NCI-H748 (cell line): ENCODE measurements at regions not wholly inside any gene's neighbourhood (a gene's known extent, or its start where the extent isn't known, plus 50 kb on each side); places are given as distances from the start of the nearest gene placed in this dataset.
"Not testable (repeated sequence)": the region's sequence is repeated elsewhere in the genome, so short reads cannot be mapped to it uniquely, and the experiment has no call there.

ENCODE experiments used
- DNase-seq: peaks from one replicate; lab custom pipeline; 2025; ENCODE audit not compliant: unreplicated experiment; lab: John Stamatoyannopoulos, UW

DNA sequence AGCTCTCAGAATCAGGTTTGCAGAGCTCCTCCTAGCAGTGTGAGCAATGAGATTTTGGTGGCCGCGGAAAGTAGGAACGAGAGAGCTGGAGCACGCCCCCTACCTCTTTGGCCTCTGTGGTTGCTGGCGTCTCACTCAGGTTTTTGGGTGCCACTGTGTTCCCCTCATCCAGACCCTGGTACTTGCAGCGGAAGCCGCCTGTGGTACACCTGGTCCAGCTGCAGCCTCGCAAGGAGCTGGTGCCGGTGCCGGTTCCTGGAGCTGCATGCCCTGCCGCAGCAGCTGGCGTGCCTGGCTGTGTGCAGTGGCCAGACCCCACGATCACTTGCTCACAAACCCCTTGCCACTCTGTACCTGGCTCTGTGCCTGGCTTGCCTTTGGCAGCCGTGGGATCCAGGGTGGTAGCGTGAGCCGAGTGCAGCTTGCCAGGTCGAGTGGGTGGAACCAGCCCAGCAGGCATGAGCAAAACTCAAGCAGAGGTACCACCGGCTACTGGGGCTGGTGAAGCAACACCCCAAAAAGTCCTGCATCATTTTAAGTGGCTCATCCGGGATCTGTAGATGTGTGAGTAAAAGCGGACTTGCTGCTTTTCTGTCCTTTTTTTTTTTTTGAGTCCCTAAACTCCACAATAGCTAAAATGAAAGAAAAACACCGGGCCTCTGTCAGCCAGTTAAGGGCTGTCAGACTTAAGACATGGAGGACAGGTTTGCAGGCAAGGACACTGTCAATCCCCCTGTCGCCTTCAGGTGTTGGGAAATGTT is 844.9 kb downstream of the KCNT2 start:
- DNase-seq = no peak

DNA sequence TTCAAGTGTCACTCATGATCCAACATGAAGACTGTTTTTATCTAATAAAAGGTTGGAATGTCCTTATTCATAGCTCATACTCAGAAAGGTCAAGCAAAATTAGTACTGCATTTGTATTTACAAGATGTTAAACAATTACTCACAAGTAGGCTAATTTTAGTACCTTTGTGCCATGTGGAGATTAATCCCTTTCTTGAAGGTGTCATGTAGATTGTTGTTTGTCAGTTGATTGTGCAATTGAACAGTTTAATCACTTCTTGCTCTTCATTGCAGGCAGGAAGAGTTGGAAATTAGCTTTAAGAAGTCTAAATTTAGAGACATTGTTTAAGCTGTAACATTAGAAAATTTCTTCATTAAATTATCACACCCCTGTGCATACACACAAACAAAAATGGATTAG is 847.1 kb downstream of the KCNT2 start:
- DNase-seq = no peak

DNA sequence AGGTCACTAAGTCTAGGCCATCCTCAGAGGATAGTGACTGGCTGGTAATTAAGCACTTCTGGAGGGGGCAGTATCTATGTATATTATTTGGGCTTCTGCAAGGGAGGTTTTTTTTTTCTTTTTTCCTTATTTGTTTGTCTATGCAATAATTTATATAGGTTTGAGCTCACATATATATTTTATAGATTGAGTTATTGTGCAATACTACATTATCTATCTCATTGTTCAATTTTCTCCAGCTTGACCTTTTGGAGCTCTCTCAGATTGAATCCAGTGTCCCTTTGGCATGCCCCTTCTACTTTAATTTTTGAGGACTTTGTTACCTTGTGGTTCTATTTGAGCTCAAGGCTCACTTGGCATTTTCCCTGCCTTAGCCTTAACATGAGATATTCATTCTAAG is 852.1 kb downstream of the KCNT2 start:
- DNase-seq = no peak

DNA sequence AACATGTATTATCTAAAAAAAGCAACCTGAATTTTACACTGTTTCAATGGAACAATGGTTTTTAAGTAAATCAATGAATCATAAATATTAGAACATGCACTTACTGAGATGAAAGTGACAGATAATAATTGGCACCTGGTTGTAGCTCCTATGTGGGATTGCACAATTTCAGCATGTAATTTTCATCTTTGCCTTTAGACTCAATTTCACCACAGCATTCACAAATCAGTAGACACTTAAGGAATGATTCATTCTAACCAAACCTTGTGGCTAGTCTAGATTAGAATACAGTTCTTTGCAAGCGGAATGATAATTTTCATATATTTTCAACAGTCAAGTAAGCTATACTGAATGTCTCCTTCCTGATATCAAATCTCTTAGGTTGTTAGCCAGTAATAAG is 853.4 kb downstream of the KCNT2 start:
- DNase-seq = no peak

DNA sequence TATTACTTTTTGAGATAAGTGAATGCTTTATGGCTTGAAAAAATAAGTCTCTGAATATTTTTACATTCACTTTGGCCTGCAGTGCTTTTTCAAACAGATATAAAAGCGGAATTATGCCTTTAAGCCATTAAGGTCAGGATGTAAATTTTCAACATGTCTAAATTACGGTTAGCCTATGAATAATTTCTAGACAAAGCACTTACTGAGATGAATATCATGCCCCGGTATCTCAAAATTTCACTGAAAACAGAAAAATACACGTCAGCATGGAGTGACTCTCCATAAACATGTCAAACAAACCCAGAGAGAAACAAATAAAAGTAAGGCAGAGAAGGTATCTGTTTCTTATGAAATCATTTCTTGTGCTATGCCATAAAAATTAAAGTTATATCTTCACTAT is 853.9 kb downstream of the KCNT2 start:
- no peak for DNase-seq

DNA sequence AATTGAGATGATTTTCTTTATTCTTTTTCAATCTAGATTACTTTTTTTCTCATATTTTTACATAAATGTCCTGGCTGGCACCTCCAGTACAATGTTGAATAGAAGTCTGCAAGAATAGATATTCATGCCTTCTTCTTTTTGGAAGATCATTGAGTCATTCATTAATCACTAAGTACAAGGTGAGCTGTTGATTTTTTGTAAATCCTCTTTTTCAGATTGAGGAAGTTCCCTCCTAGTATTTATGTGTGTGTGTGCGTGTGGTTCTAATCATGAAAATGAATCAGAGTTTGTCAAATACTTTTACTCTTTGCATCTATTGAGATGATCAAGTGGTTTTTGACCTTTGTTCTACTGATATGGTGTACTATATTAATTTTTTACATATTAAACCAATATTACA is 859.3 kb downstream of the KCNT2 start:
- no peak for DNase-seq

DNA sequence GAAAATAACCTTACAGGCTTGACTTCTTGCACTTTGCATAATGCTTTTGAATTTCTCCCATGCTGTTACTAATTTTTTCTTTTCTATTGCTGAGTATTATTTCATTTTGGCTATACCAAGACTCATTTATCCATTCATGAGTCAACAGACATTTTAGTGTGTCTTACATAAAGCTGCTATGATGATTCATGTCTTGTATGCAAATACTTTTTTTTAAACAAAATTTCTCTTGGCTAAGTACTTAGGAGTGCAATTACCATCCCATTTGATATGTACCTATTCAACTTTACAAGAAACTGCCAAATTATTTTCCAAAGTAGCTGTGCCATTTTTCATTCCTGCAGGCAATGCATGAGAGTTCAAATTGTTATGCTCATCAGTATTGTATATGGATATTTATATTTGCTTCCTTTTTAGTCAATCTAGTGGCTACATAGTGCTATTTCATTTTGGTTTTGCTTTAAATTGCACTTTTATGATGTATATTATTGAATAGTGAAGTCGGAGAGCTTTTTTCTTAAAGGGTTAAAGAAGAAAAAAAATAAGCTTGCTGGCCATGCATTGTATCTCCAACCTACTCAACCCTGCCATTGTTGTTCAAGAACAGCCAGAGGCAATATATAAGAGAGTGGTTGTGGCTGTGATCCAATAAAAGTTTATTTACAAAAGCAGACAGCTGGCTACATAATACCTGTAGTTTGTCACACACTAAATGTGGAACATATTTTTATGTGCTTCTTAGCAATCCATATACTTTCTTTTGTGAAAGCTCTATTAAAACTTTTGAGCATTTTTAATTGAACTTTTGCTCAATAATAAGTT is 862.8 kb downstream of the KCNT2 start:
- peak; percentile 80 for DNase-seq

DNA sequence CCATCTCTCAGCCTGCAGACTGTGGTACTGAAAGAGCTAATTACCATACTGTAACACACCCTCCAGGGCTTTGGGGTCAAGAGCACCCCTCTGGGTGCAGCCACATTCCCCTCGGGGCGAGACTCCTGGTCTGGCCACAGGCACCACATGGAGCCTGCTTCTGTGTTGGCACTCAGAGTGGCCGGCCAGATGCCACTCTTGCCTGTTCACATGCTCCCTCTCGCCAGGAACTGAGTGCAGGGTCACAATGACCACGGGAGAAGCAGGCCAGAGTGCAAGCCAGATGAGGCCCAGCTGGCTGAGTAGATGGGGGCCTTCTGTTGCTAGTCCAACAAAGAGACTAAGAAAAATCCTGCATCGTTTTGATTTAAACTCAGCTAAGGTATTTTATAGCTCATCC is 864.0 kb downstream of the KCNT2 start:
- no peak for DNase-seq

DNA sequence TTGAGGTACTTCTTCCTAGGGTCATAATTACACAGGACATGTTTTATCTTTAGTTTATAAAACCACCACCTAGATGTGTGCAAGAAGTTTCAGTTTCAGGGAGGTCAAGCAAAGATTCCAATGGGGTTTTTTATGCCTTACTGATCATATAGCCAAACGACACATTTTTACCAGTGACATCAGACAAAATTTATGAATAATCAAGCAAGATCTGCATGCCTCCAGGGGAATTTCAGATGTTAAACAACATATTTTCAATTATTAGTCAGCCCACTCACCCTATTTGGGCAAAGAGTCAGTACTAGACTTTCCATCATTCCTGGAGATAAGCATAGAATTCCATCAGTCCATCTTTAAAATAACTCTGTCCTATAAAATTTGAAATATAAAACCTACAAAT is 867.4 kb downstream of the KCNT2 start:
- no peak for DNase-seq

DNA sequence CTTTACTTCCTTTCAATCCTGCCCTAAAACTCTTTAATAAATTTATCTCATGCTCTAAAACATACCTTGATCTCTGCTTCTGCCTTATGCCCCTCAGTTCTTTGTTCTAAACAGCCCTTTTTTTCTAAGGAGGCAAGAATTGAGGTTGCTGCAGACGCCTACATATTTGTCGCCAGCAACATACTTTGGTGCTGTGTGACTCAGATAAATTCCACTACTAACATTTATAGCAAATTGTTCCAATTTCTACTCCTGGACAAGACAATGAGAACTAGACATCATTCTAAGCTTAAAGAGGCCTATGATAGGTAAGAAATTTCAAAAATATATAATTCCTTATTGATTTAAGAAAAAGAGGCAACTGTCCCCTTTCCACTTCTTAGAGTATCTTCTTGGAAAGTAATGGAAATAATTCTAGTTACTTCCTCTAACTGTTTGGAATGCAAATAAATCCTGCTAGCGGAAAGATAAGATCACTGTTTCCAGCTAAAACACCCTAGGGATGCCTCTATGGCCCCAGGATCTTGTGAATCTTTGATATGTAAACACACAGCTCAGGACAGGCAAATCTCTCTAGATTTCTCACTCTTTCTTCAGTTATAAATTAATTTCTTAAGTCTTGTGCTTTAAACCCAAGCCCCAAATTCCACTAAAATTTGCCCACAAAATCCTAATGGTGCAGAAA is 869.1 kb downstream of the KCNT2 start:
- DNase-seq = no peak

DNA sequence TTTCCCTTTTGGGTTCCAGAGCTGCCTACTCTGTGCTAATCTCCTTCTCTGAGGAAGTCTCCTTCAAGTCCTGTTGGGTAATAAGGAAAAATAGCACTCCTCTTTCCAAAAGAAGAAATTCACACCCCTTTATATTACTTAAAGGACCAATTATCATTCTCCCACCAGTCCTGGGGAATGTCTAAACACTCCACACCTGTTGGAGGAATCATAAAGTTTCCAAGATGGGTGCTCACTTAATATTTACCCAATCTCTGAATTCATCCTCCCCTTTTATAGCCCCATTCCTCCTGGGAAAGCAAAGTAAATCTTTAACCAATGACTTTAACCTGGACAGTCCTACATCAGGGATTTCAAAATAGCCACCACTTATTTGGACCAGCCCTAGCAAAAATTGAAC is 873.1 kb downstream of the KCNT2 start:
- no peak for DNase-seq

DNA sequence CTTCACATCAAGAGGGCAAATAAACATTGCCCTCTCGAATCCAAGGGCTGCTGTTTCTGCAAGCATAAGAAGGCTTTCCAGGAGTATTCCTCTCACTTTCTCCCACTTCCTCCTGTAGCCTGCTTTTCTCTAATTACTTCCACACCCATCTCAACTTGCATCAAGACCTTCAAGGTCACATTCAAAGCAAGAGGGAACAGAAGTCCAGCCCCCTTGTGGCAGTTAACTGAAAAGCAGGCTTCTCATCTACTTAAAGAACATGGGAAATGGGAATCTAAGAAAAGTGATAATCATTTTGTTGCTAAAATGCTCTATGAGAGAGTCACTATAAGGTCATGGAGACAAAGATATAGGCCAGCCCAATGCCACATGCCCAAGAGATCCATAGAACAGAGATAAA is 874.4 kb downstream of the KCNT2 start:
- DNase-seq = peak; percentile 13

DNA sequence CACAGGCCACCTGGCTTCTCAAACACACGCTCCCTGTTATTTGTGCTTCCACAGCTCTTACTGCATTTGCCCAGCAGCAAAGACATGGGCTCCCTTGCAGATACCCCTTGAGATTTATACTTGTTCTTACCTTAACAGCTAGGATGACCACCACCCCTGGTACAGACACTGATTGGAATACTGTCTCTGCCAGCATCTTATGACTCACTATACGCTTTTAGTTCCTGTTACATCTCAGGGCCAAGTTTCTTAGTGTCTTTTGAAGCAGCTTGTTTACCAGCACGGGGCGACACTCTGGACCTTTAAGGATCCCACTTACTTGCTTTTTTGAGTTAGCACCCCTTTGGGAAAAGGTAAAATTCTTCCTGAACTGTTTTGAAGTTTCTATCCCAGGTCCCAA is 874.8 kb downstream of the KCNT2 start:
- no peak for DNase-seq

DNA sequence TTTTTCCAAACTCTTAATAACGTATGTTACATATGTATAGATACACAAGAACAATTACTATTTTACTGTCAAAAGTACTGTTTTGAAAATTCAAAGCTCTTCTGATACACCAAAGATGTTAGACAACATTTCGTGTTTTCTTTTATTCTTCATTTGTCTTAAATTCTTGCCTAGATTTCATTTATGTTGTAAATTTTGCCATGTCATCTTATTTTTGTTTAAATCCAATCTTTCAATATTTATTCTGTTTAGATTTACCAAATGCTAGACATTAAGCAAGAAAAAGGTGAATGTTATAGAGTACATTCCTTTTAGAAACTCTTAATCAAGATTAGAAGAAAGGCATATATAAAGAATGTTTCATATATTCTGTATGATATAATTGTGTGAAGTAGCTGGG is 876.9 kb downstream of the KCNT2 start:
- no peak for DNase-seq

DNA sequence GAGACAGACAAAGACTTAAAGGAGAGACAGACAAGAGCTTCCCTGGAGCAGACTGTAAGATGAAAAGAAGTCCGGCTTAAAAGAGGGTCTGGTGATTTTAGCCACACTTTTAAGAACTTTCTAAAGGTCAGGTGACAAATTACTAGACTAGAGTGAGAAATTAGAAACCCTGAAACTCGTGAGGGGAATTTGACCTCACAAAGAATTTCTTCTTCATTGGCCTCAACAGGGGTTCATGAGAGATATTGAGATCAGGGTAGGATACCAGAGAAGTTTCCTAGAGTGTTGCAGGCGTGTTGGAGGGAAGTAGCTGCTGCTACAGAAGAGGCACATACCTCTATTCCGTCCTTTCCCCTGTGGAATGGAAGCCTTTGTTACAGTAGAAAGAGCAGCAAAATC is 884.4 kb downstream of the KCNT2 start:
- no peak for DNase-seq

DNA sequence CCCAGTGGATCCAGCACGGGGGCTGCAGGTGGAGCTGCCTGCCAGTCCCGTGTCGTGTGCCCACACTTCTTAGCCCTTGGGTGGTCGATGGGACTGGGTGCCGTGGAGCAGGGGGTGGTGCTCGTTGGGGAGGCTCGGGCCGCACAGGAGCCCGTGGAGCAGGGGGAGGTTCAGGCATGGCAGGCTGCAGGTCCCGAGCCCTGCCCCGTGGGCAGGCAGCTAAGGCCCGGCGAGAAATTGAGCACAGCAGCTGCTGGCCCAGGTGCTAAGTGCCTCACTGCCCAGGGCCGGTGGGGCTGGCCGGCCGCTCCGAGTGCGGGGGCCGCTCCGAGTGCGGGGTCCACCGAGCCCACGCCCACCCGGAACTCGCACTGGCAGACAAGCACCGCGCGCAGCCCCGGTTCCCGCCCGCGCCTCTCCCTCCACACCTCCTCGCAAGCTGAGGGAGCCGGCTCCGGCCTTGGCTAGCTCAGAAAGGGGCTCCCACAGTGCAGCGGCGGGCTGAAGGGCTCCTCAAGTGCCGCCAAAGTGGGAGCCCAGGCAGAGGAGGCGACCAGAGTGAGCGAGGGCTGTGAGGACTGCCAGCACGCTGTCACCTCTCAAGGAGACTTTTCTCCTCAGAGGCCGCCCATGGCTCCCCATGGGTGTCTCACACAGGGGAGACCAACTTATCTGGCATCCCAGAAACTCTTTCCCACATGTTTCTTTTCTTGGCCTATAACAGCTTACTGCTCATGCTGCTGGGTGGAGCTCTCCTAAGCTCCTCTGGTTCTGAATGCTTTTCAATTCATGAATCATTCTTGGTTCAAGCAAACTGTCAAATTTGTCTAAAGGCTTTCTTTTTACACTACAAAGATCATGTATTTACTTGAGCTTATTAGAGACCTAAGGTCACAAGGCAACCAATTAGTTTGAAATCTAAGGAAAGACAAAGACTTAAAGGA is 885.1 kb downstream of the KCNT2 start:
- not testable (repeated sequence) for DNase-seq

DNA sequence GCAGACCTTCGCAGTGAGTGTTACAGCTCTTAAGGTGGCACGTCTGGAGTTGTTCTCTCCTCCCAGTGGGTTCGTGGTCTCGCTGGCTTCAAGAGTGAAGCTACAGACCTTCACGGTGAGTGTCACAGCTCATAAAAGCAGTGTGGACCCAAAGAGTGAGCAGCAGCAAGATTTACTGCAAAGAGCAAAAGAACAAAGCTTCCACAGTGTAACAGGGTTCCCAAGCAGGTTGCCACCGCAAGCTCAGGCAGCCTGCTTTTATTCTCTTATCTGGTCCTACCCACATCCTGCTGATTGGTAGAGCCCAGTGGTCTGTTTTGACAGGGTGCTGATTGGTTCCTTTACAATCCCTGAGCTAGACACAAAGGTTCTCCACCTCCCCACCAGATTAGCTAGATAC is 886.1 kb downstream of the KCNT2 start:
- not testable (repeated sequence) for DNase-seq

DNA sequence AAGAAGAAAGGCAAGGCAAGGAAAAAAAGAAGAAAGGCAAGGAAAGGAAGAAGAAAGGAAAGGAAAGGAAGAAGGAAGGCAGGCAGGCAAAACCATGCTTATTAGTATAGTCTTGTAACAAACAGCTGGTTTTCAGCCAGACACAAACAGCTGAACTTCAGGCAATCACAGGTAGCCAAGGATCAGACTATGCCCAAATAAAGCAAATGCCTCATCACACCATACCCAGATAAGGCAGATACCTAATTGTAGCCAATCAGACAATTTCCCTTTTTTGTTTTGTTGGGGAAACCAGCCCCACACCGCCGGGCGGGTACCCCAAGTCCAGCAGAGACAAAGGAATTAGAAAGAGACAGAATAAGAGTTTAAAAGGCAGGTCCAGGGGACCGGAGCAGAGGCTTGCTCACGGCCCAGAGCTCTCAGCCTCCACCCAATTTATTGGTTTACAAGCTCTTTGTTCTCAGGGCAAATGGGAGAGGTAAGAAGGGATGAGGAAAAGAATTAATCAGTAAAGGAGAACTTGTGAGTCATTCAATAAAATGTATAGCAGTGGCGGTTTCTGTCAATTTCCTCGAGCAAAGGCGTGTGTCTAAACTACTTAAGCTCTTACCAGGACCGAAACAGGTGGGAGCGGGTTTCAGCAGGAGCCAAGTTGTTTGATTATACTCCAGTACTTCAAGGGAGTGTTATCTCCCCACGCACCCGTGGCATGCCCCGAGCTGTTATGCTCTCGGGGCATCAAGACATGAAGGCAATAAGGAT is 886.8 kb downstream of the KCNT2 start:
- DNase-seq = no peak

DNA sequence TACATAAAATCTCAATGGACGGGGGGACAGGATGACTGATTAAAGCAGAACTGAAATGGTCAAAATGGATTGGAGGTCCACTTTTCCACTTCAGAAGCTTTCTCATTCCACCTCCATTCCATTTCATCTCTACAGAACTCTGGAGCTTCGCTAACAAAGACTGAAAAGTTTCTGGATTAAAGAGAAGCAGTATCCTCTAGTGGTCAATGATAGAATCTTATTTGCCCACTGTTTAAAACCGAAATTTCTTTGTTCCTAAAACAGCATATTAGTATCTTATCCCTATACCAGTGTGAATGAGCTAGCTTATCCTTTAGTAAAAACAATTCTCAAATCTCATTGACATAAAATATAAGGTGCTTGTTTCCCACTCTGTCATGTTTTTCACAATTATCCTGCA is 890.6 kb downstream of the KCNT2 start:
- peak; percentile 6 for DNase-seq

DNA sequence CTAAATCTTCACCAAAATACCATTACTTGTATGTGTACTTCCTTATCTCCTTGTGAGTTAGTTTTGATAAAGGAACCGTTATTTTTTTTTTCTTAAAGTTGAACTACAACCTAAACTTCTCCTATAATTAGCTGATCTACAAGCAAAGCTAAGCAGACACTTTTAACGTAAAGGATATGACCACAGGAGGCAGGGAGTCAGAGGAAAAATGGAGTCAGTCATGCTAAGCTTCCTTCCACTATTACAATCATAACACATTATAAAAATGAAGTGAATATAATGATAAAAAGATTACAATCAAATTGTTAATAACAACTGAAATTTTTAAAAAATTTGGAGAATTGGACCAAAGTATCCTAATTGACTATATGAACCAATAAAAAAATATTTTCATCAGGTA is 892.6 kb downstream of the KCNT2 start:
- no peak for DNase-seq
